ENCODE measurements at regions not wholly inside any gene's neighbourhood (a gene's known extent, or its start where the extent isn't known, plus 50 kb on each side); places are given as distances from the start of the nearest gene placed in this dataset.

- H3K4me2 ChIP-seq (replicated peaks; ENCODE audit: low read depth, low read length, poor library complexity, severe bottlenecking), result no peak overlapping the region
- H3K4me3 Mint-ChIP-seq, result no peak overlapping the region
- no peaks in the 10 kb centered on the region for H3K4me1 ChIP-seq (ENCODE audit: control insufficient read depth in 2 of 2, insufficient read depth in 2 of 2, low read length in 2 of 2)
- no peaks in the 10 kb centered on the region for H3K79me2 ChIP-seq (ENCODE audit: control insufficient read depth, insufficient read depth, low read length)
- no peak overlapping the region for H2AFZ ChIP-seq (ENCODE audit: insufficient read depth, low read depth, low read length, poor library complexity, severe bottlenecking)
- ChIA-PET POLR2A (no interaction called here), CTCF (no interaction called here)
- intact Hi-C loops (cut with micrococcal nuclease), result no loop called here
- no peak for TF ChIP-seq EZH2 (IDR thresholded peaks at IDR 0.05; ENCODE audit: borderline replicate concordance, insufficient read depth, low read depth, low read length, poor library complexity, severe bottlenecking)
- TF ChIP-seq CTCF (IDR thresholded peaks at IDR 0.05), result no peak
- 96% methylated on average over 8 of the region's 10 CpGs for WGBS (ENCODE audit: insufficient coverage)
- H3K36me3 ChIP-seq (replicated peaks in 1 of 2; ENCODE audit: control extremely low read depth in 1 of 2, control insufficient read depth in 1 of 2, extremely low read depth in 1 of 2, insufficient read depth in 2 of 2, low read length in 1 of 2), result no peaks in the 10 kb centered on the region
- no peaks in the 10 kb centered on the region for H3K27me3 ChIP-seq (replicated peaks in 1 of 4; ENCODE audit: control extremely low read depth in 1 of 4, control insufficient read depth in 3 of 4, insufficient read depth in 4 of 4, low read length in 3 of 4)
- peaks cover 4% of the 10 kb centered on the region for H3K4me1 Mint-ChIP-seq
- DNase-seq, result no peak
- no peaks in the 10 kb centered on the region for H3K27me3 Mint-ChIP-seq
- no peak overlapping the region for H3K27ac Mint-ChIP-seq
- H3K9me3 Mint-ChIP-seq (ENCODE audit: insufficient read depth), result no peaks in the 10 kb centered on the region
- H3K27ac ChIP-seq (ENCODE audit: low read length in 2 of 2), result no peak overlapping the region
- H3K4me3 ChIP-seq (ENCODE audit: control extremely low read depth in 1 of 5, extremely low read depth in 1 of 5, insufficient read depth in 1 of 5, low read depth in 2 of 5, low read length in 4 of 5), result no peak overlapping the region
- no peaks in the 10 kb centered on the region for H4K20me1 ChIP-seq (ENCODE audit: control insufficient read depth, insufficient read depth, low read length, poor library complexity, severe bottlenecking)
- ATAC-seq (ENCODE audit: low read depth), result no peak
- no peak overlapping the region for H3K9ac ChIP-seq (ENCODE audit: low read length)
- peaks cover 0 to 8% (median 0%) of the 10 kb centered on the region in 3 donors for H3K9me3 ChIP-seq (ENCODE audit: control extremely low read depth in 1 of 3, control insufficient read depth in 2 of 3, insufficient read depth in 1 of 3, low read length in 2 of 3)
These were observed 130.3 kb upstream of the PDE10A start for GRCh38 chr6:165793287-165793825.

- DNase-seq (no peak), ATAC-seq (ENCODE audit: low read depth) (no peak)
- Mint-ChIP-seq H3K4me3 (no peak overlapping the region), H3K27me3 (no peaks in the 10 kb centered on the region), H3K9me3 (ENCODE audit: insufficient read depth) (no peaks in the 10 kb centered on the region), H3K27ac (no peak overlapping the region), H3K4me1 (peaks cover 4% of the 10 kb centered on the region)
- Histone ChIP-seq H3K27ac (ENCODE audit: low read length in 2 of 2) (no peak overlapping the region), H3K27me3 (replicated peaks in 1 of 4; ENCODE audit: control extremely low read depth in 1 of 4, control insufficient read depth in 3 of 4, insufficient read depth in 4 of 4, low read length in 3 of 4) (no peaks in the 10 kb centered on the region), H3K9ac (ENCODE audit: low read length) (no peak overlapping the region), H3K79me2 (ENCODE audit: control insufficient read depth, insufficient read depth, low read length) (no peaks in the 10 kb centered on the region), H4K20me1 (ENCODE audit: control insufficient read depth, insufficient read depth, low read length, poor library complexity, severe bottlenecking) (no peaks in the 10 kb centered on the region), H3K4me3 (ENCODE audit: control extremely low read depth in 1 of 5, extremely low read depth in 1 of 5, insufficient read depth in 1 of 5, low read depth in 2 of 5, low read length in 4 of 5) (no peak overlapping the region), H3K9me3 (ENCODE audit: control extremely low read depth in 1 of 3, control insufficient read depth in 2 of 3, insufficient read depth in 1 of 3, low read length in 2 of 3) (peaks cover 0 to 8% (median 0%) of the 10 kb centered on the region in 3 donors), H3K36me3 (replicated peaks in 1 of 2; ENCODE audit: control extremely low read depth in 1 of 2, control insufficient read depth in 1 of 2, extremely low read depth in 1 of 2, insufficient read depth in 2 of 2, low read length in 1 of 2) (no peaks in the 10 kb centered on the region), H2AFZ (ENCODE audit: insufficient read depth, low read depth, low read length, poor library complexity, severe bottlenecking) (no peak overlapping the region), H3K4me1 (ENCODE audit: control insufficient read depth in 2 of 2, insufficient read depth in 2 of 2, low read length in 2 of 2) (no peaks in the 10 kb centered on the region), H3K4me2 (replicated peaks; ENCODE audit: low read depth, low read length, poor library complexity, severe bottlenecking) (no peak overlapping the region)
- ChIA-PET CTCF (no interaction called here), POLR2A (no interaction called here)
- 94% methylated on average over 24 of the region's 24 CpGs for WGBS (ENCODE audit: insufficient coverage)
- intact Hi-C loops (cut with micrococcal nuclease), result no loop called here
- TF ChIP-seq CTCF (IDR thresholded peaks at IDR 0.05) (no peak), EZH2 (IDR thresholded peaks at IDR 0.05; ENCODE audit: borderline replicate concordance, insufficient read depth, low read depth, low read length, poor library complexity, severe bottlenecking) (no peak)
These were observed 128.9 kb upstream of the PDE10A start for GRCh38 chr6:165791876-165792437.

All from B cell (primary cell).